HL-60 (cell line): ENCODE measurements at regions not wholly inside any gene's neighbourhood (a gene's known extent, or its start where the extent isn't known, plus 50 kb on each side); places are given as distances from the start of the nearest gene placed in this dataset.

Experiments
- DNase-seq, 2 experiments: peaks; one replicate each; pipeline ENCODE4 v3.0.0-alpha.2; 2010 to 2020; ENCODE audit warnings: low read depth in 1 of 2, low spot score in 1 of 2
- H3K27ac ChIP-seq: fragments of 250-450 bp; sonication (Bioruptor Pico); replicated peaks from 2 replicates; pipeline ENCODE4 v1.5.1; 2020; ENCODE audit warnings: mild to moderate bottlenecking, moderate library complexity
- H3K27me3 ChIP-seq: fragments of 250-450 bp; sonication (Bioruptor Pico); 2 replicates; pipeline ENCODE4 v1.5.1; 2021; ENCODE audit warnings: mild to moderate bottlenecking, moderate library complexity; ENCODE audit not compliant: insufficient read depth, poor library complexity, severe bottlenecking
- H3K4me3 ChIP-seq: replicated peaks from 2 replicates; pipeline ENCODE4 v1.5.1; 2011; ENCODE audit warnings: mild to moderate bottlenecking, control low read depth, low read length; ENCODE audit not compliant: insufficient read depth
- GABPA ChIP-seq: IDR thresholded peaks from 2 replicates; pipeline ENCODE4 v1.6.1; 2012; ENCODE audit warnings: low read depth
- POLR2AphosphoS5 ChIP-seq: IDR thresholded peaks from 2 replicates; pipeline ENCODE4 v1.6.1; 2012; ENCODE audit warnings: low read depth
- SPI1 ChIP-seq: IDR thresholded peaks from 2 replicates; pipeline ENCODE4 v1.6.1; 2012; ENCODE audit warnings: low read depth, mild to moderate bottlenecking, borderline replicate concordance
- TF ChIP-seq, protein P1 (sequence below): IDR thresholded peaks from one replicate; pipeline ENCODE4 v1.5.1; 2011; ENCODE audit warnings: low read length, control low read depth, inconsistent platforms; ENCODE audit not compliant: insufficient read depth
- TF ChIP-seq, protein P2 (sequence below): IDR thresholded peaks from 2 replicates; pipeline ENCODE4 v1.6.1; 2012; ENCODE audit warnings: low read depth; ENCODE audit not compliant: insufficient replicate concordance

DNA sequence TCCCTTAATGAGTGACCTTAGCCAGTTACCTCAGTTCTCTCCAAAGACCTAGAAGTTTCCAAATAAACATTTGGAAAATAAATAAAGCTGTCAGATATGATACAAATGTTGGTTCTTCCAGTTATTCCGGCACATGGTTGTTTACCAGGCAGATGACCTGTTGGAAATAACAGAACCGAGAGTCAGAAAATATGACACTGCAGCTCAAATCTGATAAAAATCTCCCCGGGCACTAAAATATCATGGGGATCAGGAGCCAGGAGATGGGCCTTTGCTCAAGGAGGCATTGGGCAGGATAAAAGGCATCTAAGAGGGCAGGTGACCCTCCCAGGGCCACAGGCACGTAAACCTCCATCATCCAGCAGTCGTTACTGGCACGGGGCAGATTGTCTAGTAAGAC is 164.0 kb upstream of the LYZL1 start:
- H3K27me3 ChIP-seq, result no peaks in the 10 kb centered on the region
- TF ChIP-seq, protein P1, sequence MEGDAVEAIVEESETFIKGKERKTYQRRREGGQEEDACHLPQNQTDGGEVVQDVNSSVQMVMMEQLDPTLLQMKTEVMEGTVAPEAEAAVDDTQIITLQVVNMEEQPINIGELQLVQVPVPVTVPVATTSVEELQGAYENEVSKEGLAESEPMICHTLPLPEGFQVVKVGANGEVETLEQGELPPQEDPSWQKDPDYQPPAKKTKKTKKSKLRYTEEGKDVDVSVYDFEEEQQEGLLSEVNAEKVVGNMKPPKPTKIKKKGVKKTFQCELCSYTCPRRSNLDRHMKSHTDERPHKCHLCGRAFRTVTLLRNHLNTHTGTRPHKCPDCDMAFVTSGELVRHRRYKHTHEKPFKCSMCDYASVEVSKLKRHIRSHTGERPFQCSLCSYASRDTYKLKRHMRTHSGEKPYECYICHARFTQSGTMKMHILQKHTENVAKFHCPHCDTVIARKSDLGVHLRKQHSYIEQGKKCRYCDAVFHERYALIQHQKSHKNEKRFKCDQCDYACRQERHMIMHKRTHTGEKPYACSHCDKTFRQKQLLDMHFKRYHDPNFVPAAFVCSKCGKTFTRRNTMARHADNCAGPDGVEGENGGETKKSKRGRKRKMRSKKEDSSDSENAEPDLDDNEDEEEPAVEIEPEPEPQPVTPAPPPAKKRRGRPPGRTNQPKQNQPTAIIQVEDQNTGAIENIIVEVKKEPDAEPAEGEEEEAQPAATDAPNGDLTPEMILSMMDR, result no peak
- TF ChIP-seq, protein P2, sequence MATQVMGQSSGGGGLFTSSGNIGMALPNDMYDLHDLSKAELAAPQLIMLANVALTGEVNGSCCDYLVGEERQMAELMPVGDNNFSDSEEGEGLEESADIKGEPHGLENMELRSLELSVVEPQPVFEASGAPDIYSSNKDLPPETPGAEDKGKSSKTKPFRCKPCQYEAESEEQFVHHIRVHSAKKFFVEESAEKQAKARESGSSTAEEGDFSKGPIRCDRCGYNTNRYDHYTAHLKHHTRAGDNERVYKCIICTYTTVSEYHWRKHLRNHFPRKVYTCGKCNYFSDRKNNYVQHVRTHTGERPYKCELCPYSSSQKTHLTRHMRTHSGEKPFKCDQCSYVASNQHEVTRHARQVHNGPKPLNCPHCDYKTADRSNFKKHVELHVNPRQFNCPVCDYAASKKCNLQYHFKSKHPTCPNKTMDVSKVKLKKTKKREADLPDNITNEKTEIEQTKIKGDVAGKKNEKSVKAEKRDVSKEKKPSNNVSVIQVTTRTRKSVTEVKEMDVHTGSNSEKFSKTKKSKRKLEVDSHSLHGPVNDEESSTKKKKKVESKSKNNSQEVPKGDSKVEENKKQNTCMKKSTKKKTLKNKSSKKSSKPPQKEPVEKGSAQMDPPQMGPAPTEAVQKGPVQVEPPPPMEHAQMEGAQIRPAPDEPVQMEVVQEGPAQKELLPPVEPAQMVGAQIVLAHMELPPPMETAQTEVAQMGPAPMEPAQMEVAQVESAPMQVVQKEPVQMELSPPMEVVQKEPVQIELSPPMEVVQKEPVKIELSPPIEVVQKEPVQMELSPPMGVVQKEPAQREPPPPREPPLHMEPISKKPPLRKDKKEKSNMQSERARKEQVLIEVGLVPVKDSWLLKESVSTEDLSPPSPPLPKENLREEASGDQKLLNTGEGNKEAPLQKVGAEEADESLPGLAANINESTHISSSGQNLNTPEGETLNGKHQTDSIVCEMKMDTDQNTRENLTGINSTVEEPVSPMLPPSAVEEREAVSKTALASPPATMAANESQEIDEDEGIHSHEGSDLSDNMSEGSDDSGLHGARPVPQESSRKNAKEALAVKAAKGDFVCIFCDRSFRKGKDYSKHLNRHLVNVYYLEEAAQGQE, result no peak
- TF ChIP-seq POLR2AphosphoS5, result no peak
- TF ChIP-seq SPI1, result no peak
- TF ChIP-seq GABPA, result no peak
- H3K4me3 ChIP-seq, result no peak overlapping the region
- no peak overlapping the region for H3K27ac ChIP-seq
- DNase-seq, result no peak

DNA sequence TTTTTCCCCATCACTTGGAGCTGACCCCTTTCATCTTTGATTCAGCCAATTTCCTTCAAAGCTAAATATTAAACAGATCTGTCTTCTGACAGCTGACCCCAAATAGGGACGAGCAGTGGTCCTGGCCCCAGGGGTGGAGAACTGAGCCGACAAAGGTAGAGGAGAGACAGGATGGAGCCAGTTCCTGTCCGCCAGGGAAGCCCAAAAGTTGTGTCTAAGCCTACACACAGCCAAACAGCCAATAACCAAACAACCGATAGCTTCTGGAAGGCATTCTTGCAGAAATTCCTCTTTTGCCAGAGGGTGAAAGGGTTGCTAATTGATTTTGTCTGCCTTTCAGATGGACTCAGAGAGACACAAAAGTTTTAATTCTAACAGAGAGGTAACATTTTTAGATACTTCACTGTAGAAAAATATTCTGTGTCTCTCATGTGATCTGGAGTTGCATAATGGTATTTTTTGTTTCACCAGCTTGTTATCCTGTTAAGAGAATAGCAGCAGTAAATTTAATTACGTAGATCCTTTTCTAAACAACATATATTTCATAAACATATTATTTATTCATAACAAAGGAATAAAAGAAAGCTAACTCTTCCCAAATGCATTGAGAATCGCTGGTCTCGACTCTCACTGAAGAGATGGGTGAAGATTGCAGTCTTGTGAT is 161.7 kb upstream of the LYZL1 start:
- H3K27me3 ChIP-seq, result no peaks in the 10 kb centered on the region

DNA sequence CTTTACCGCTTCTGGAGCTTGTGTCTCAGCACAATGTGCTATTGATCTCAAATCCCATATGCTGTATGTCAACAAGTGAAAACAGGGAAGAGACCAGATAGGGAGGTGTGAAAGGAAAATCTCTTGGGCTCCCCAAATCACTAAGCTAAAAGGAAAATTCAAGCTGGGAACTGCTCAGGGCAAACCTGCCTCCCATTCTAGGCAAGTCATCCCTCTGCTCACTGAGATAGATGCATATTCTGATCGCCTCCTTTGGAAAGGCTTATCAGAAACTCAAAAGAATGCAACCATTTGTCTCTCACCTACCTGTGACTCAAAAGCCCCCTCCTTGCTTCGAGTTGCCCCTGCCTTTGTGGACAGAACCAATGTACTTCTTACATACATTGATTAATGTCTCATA is 161.1 kb upstream of the LYZL1 start:
- Histone ChIP-seq H3K27me3 (no peaks in the 10 kb centered on the region), H3K4me3 (no peak overlapping the region), H3K27ac (no peak overlapping the region)
- TF ChIP-seq GABPA (no peak), POLR2AphosphoS5 (no peak), SPI1 (no peak)
- TF ChIP-seq, protein P1, result no peak
- TF ChIP-seq, protein P2, result no peak
- no peak for DNase-seq

More for the DNA sequence above, 161.7 kb upstream of the LYZL1 start:
- no peak for TF ChIP-seq SPI1
- no peak for TF ChIP-seq POLR2AphosphoS5
- TF ChIP-seq, protein P1, result no peak
- Histone ChIP-seq H3K4me3 (no peak overlapping the region), H3K27ac (no peak overlapping the region)
- no peak for DNase-seq

DNA sequence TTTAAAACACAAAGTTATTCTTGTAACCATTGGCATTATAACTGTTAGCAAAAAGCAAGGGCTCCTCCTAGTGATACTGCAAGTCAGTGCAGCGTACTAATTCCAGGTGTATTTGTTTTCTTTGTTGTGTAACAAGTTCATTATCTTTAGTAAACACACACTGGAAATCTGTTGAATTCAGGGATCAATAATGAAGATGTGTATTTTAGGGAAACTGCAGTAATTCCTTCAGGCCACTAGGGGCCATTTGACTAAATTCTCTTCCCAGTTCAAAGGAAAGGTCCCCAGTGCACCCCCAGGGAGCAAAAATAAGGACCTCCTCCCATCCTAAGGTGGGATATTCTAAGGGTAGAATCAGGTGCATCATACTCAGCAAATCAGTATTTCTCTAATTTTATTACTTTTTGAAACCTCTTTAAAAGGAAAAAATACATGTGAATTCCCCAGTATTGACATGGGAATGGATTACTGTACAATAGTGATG is 158.6 kb upstream of the LYZL1 start:
- TF ChIP-seq GABPA, result no peak
- TF ChIP-seq, protein P1, result peak; percentile 20
- Histone ChIP-seq H3K27me3 (no peaks in the 10 kb centered on the region), H3K27ac (no peak overlapping the region), H3K4me3 (no peak overlapping the region)
- DNase-seq, result no peak
